HG02571 (cell line): ENCODE measurements at regions not wholly inside any gene's neighbourhood (a gene's known extent, or its start where the extent isn't known, plus 50 kb on each side); places are given as distances from the start of the nearest gene placed in this dataset.

ENCODE experiments used
- ATAC-seq: cut with Tn5 transposase; IDR thresholded peaks from one replicate; pipeline ENCODE4 v1.9.1; 2021; ENCODE audit warnings: mild to moderate bottlenecking, moderate library complexity; ENCODE audit not compliant: unreplicated experiment

GRCh38 chr20:18992418-18992817, 178.8 kb downstream of the SCP2D1 start:
- ATAC-seq = no peak

GRCh38 chr20:18995455-18995854, 181.9 kb downstream of the SCP2D1 start:
- no peak for ATAC-seq

- no peak for ATAC-seq
Observed at GRCh38 chr20:18999086-18999485, 185.5 kb downstream of the SCP2D1 start.

GRCh38 chr20:19000078-19000477, 186.5 kb downstream of the SCP2D1 start:
- no peak for ATAC-seq

- no peak for ATAC-seq
Observed at GRCh38 chr20:19001177-19001576, 187.6 kb downstream of the SCP2D1 start.

GRCh38 chr20:19003366-19004336, 190.1 kb downstream of the SCP2D1 start:
- no peak for ATAC-seq

GRCh38 chr20:19004975-19005374, 191.4 kb downstream of the SCP2D1 start:
- ATAC-seq = no peak

- ATAC-seq = no peak
Observed at GRCh38 chr20:19008497-19008896, 194.9 kb downstream of the SCP2D1 start.

- no peak for ATAC-seq
Observed at GRCh38 chr20:19009081-19009688, 195.6 kb downstream of the SCP2D1 start.

- no peak for ATAC-seq
Observed at GRCh38 chr20:19012676-19013075, 199.1 kb downstream of the SCP2D1 start.

GRCh38 chr20:19013907-19014306, 198.5 kb upstream of the SLC24A3 start:
- ATAC-seq = no peak

- ATAC-seq = no peak
Observed at GRCh38 chr20:19015351-19016139, 196.9 kb upstream of the SLC24A3 start.

- no peak for ATAC-seq
Observed at GRCh38 chr20:19016140-19016497, 196.3 kb upstream of the SLC24A3 start.

- no peak for ATAC-seq
Observed at GRCh38 chr20:19017104-19017690, 195.2 kb upstream of the SLC24A3 start.

GRCh38 chr20:19018881-19019280, 193.6 kb upstream of the SLC24A3 start:
- ATAC-seq = no peak

- no peak for ATAC-seq
Observed at GRCh38 chr20:19019734-19020364, 192.6 kb upstream of the SLC24A3 start.

- ATAC-seq = no peak
Observed at GRCh38 chr20:19021406-19022117, 190.9 kb upstream of the SLC24A3 start.

- ATAC-seq = no peak
Observed at GRCh38 chr20:19022118-19022575, 190.3 kb upstream of the SLC24A3 start.

- ATAC-seq = no peak
Observed at GRCh38 chr20:19022791-19023448, 189.5 kb upstream of the SLC24A3 start.
